Gastrocnemius medialis (tissue), 4 donors: ENCODE measurements at regions not wholly inside any gene's neighbourhood (a gene's known extent, or its start where the extent isn't known, plus 50 kb on each side); places are given as distances from the start of the nearest gene placed in this dataset.

ENCODE experiments used
- ATAC-seq, 2 donors: fragments of 150-250 bp; one replicate each; pipeline ENCODE4 v1.9.1; 2016
- DNase-seq, 2 donors: peaks; one replicate each; pipeline ENCODE4 v3.0.0-alpha.2; 2019
- H3K27ac ChIP-seq, 4 donors: fragments of 200-600 bp; sonication (generic); 1 replicate in 1 of 4; 2 replicates in 3 of 4; pipeline ENCODE4 v1.5.1; 2016 to 2018; ENCODE audit warnings: mild to moderate bottlenecking in 2 of 4, moderate library complexity in 1 of 4
- H3K27me3 ChIP-seq, 3 donors: fragments of 200-600 bp; sonication (generic) in 2 of 3; 1 replicate in 1 of 3; 2 replicates in 2 of 3; pipeline versions ENCODE4 v1.5.1 to v1.6.0; 2016 to 2019; ENCODE audit warnings: mild to moderate bottlenecking in 1 of 3, moderate library complexity in 1 of 3
- H3K36me3 ChIP-seq, 2 donors: fragments of 200-600 bp; sonication (generic) in 1 of 2; one replicate each; pipeline ENCODE4 v1.5.1; 2017 to 2018
- H3K4me1 ChIP-seq, 2 donors: fragments of 200-600 bp; sonication (generic) in 1 of 2; one replicate each; pipeline ENCODE4 v1.5.1; 2016 to 2017; ENCODE audit warnings: mild to moderate bottlenecking in 2 of 2
- H3K4me3 ChIP-seq, 4 donors: fragments of 200-600 bp; sonication (generic) in 3 of 4; 1 replicate in 1 of 4; 2 replicates in 3 of 4; pipeline ENCODE4 v1.5.1; 2016 to 2019; ENCODE audit warnings: mild to moderate bottlenecking in 2 of 4
- H3K9me3 ChIP-seq, 3 donors: fragments of 200-600 bp; sonication (generic) in 2 of 3; 1 replicate in 1 of 3; 2 replicates in 2 of 3; pipeline ENCODE4 v1.5.1; 2016 to 2019
- CTCF ChIP-seq, 5 experiments: fragments of 450-650 bp in 3 of 5; fragments of 200-600 bp in 2 of 5; sonication (generic) in 2 of 5; IDR thresholded peaks in 4 of 5; conservative IDR thresholded peaks in 1 of 5; 1 replicate in 4 of 5; 2 replicates in 1 of 5; pipeline ENCODE4 v1.5.1; 2016 to 2019; ENCODE audit warnings: antibody characterized with exemption in 5 of 5, mild to moderate bottlenecking in 3 of 5, moderate library complexity in 3 of 5
- POLR2A ChIP-seq, 2 donors: fragments of 450-650 bp; IDR thresholded peaks; one replicate each; pipeline ENCODE4 v1.6.1; 2017; ENCODE audit warnings: antibody characterized with exemption in 2 of 2, mild to moderate bottlenecking in 2 of 2, moderate library complexity in 2 of 2
- in situ Hi-C, 4 donors: fragments of 200-750 bp; cut with MboI; loops; one replicate each; pipeline versions ENCODE4 v1.15.0 to v1.8.0; 2017; ENCODE audit warnings: low sequenced_read_pairs in 4 of 4
- intact Hi-C: fragments of 100-400 bp; cut with DNase I; formaldehyde crosslinking; loops from one replicate; pipeline ENCODE4 v1.15.1; 2023; ENCODE audit warnings: low total_unique reads

DNA sequence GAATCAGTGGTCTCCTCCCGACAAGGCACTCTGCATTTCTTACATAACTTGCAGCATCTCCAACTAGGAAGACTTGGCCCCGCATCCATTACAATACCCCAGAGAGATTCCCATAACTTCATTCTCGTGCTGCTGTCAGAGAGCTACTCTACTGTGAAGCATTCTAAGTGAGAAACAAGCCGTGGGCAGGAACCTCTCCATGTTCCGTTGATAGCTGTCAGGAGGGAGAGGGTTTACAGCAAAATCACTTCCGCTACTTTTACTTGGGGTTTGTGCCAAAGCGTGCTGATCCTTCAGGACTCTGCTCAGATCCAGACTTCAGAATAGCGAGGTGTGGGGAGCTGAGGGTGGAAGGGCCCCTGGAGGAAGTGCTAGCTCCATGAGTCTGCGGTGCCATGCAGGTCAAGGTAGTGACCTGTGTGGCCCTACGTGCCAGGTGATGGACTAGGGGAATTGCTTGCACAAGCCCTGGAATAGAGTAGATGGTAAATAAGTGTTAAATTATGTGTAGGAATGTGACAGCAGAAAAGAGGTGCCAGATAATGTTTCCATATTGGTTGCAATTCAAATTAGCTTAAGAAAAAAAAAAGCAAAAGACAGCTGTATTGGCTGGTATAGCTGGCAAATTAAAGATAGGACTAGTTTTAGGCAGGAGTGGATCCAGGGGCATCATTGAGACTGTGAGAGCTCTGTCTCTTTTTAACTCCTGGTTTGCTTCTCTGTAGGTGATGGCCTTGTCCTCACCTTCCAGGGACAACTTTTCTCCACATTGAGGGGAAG, 358.5 kb upstream of the ERCC4 start:
- Histone ChIP-seq H3K36me3 (no peaks in the 10 kb centered on the region), H3K4me1 (no peaks in the 10 kb centered on the region), H3K27ac (no peak overlapping the region), H3K9me3 (no peaks in the 10 kb centered on the region), H3K27me3 (peaks cover 0 to 3% (median 0%) of the 10 kb centered on the region in 3 donors), H3K4me3 (no peak overlapping the region)
- ATAC-seq (no peak), DNase-seq (no peak)
- TF ChIP-seq POLR2A (IDR thresholded peaks at IDR 0.05) (no peak), CTCF (IDR thresholded peaks at IDR 0.05 in 4 of 5, conservative IDR thresholded peaks at IDR 0.05 in 1 of 5) (no peak)
- intact Hi-C loops, result no loop called here
- in situ Hi-C loops, result no loop called here

GRCh38 chr16:13568803-13569202, 351.2 kb upstream of the ERCC4 start:
- TF ChIP-seq CTCF (IDR thresholded peaks at IDR 0.05 in 4 of 5, conservative IDR thresholded peaks at IDR 0.05 in 1 of 5) (no peak), POLR2A (IDR thresholded peaks at IDR 0.05) (no peak)
- in situ Hi-C loops, result no loop called here
- intact Hi-C loops, result no loop called here
- DNase-seq, result no peak
- no peaks in the 10 kb centered on the region for H3K4me1 ChIP-seq
- no peak for ATAC-seq
- H3K27ac ChIP-seq, result no peak overlapping the region
- no peaks in the 10 kb centered on the region for H3K9me3 ChIP-seq
- no peak overlapping the region for H3K4me3 ChIP-seq
- no peaks in the 10 kb centered on the region for H3K27me3 ChIP-seq
- no peaks in the 10 kb centered on the region for H3K36me3 ChIP-seq

GRCh38 chr16:13569986-13570385, 350.0 kb upstream of the ERCC4 start:
- in situ Hi-C loops, result no loop called here
- Histone ChIP-seq H3K4me1 (no peaks in the 10 kb centered on the region), H3K36me3 (no peaks in the 10 kb centered on the region), H3K27me3 (no peaks in the 10 kb centered on the region), H3K27ac (no peak overlapping the region), H3K9me3 (no peaks in the 10 kb centered on the region), H3K4me3 (no peak overlapping the region)
- DNase-seq (no peak), ATAC-seq (no peak)
- TF ChIP-seq CTCF (IDR thresholded peaks at IDR 0.05 in 4 of 5, conservative IDR thresholded peaks at IDR 0.05 in 1 of 5) (no peak), POLR2A (IDR thresholded peaks at IDR 0.05) (no peak)
- intact Hi-C loops, result no loop called here

GRCh38 chr16:13571036-13571435, 348.9 kb upstream of the ERCC4 start:
- no peak for DNase-seq
- TF ChIP-seq CTCF (IDR thresholded peaks at IDR 0.05 in 4 of 5, conservative IDR thresholded peaks at IDR 0.05 in 1 of 5) (no peak), POLR2A (IDR thresholded peaks at IDR 0.05) (no peak)
- H3K27ac ChIP-seq, result no peak overlapping the region
- no peaks in the 10 kb centered on the region for H3K9me3 ChIP-seq
- intact Hi-C loops, result no loop called here
- no peaks in the 10 kb centered on the region for H3K4me1 ChIP-seq
- no peaks in the 10 kb centered on the region for H3K27me3 ChIP-seq
- H3K4me3 ChIP-seq, result no peak overlapping the region
- in situ Hi-C loops, result no loop called here
- no peaks in the 10 kb centered on the region for H3K36me3 ChIP-seq
- ATAC-seq, result no peak

DNA sequence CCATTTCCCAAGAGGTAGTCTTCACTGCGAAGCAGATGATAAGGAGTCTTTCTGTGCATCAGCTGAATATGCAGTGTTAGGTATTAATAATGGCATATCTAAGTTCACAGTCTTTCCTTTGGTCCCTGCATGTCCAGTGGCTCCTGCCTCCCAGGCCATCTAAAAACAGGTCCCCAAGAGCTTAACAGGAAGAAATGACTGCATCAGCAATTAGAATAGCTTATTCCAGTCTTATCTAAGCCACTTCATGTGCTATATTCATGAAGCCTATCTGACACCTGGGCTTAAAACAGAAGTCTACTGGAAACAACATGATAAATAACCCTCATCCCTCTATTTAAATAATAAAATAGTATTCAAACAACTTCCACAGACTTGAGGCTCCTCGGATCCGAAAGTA, 346.1 kb upstream of the ERCC4 start:
- no peak overlapping the region for H3K4me3 ChIP-seq
- in situ Hi-C loops, result no loop called here
- H3K36me3 ChIP-seq, result no peaks in the 10 kb centered on the region
- DNase-seq (no peak), ATAC-seq (no peak)
- no peak overlapping the region for H3K27ac ChIP-seq
- H3K9me3 ChIP-seq, result no peaks in the 10 kb centered on the region
- TF ChIP-seq POLR2A (IDR thresholded peaks at IDR 0.05) (no peak), CTCF (IDR thresholded peaks at IDR 0.05 in 4 of 5, conservative IDR thresholded peaks at IDR 0.05 in 1 of 5) (no peak)
- intact Hi-C loops, result no loop called here
- H3K27me3 ChIP-seq, result no peaks in the 10 kb centered on the region
- H3K4me1 ChIP-seq, result no peaks in the 10 kb centered on the region
